ENCODE measurements at regions not wholly inside any gene's neighbourhood (a gene's known extent, or its start where the extent isn't known, plus 50 kb on each side); places are given as distances from the start of the nearest gene placed in this dataset.

DNA sequence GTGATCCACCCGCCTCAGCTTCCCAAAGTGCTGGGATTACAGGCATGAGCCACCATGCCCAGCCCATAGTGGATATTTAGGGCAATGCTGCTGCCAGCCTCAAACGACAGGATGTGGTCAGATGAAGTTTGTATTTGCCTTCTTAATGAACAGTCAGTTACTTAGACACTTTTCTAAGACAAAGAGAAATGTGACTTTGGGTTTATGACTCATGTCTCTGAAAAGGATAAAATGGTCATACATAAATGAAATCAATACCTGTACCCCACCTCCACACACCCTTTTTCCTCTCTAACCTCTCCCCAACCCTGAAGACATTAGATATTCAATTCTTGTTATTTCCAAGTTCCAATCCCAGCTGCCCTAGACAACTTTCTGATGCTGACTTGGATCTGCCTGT, 109.3 kb upstream of the INSIG1 start:
- TF ChIP-seq, protein P1, sequence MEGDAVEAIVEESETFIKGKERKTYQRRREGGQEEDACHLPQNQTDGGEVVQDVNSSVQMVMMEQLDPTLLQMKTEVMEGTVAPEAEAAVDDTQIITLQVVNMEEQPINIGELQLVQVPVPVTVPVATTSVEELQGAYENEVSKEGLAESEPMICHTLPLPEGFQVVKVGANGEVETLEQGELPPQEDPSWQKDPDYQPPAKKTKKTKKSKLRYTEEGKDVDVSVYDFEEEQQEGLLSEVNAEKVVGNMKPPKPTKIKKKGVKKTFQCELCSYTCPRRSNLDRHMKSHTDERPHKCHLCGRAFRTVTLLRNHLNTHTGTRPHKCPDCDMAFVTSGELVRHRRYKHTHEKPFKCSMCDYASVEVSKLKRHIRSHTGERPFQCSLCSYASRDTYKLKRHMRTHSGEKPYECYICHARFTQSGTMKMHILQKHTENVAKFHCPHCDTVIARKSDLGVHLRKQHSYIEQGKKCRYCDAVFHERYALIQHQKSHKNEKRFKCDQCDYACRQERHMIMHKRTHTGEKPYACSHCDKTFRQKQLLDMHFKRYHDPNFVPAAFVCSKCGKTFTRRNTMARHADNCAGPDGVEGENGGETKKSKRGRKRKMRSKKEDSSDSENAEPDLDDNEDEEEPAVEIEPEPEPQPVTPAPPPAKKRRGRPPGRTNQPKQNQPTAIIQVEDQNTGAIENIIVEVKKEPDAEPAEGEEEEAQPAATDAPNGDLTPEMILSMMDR (IDR thresholded peaks at IDR 0.05; ENCODE audit: extremely low read depth, missing control alignments): no peak
- no peak for DNase-seq (ENCODE audit: low spot score)

DNA sequence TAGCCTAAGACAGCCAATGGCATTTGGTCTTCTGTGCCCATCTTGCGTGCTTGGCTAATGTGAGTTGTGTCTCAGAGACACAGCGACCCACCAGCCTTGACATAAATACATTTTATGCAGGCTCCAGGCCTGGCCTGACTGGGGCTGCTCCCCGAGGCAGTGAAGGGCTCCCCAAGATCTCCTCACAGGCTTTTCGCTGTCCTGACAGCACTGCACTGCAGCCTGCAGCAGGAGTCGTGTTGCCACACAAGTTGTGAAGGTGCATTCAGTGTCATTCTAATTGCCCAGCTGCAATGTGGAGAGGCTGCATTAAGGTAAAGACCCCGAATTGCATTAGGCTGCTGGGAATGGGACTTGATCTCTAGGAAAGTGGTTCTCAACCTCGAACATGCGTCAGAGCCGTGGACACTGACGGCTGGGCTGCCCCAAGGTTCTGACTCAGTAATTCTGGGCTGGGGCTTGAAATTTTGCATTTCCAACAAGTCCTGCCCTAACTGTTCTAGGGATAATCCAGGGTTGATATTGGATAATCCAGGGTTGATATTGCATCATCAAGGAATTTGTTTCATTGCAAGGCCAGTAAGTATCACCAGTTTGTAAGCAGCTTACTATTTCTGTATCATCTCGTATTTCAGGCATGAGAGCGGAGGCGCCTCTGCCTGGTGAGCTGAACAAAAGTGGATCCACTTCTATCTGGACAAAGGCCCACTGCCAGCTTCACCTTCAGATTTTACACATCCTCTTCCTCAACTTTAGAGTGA, 108.7 kb upstream of the INSIG1 start:
- DNase-seq (ENCODE audit: low spot score): no peak
- TF ChIP-seq, protein P1 (IDR thresholded peaks at IDR 0.05; ENCODE audit: extremely low read depth, missing control alignments): no peak

DNA sequence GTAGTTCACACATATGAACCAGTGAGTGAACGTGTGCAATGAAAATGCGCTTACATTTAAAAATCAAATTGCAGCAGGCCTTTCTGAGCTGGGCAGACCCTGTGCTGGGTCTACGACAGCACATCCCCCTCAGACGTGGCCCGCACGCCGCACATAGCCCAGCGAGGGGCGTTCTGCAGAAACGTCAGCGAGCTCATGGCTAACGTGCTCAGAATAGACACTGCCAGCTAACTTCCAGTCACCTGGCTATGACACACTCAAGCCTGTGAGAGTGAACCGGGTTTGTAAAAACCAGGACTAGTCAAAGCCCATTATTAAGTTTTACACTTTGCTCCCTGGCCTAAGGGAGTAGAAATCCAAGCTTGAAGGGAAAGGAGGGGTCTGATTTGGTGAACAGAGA, 108.1 kb upstream of the INSIG1 start:
- DNase-seq (ENCODE audit: low spot score): no peak

DNA sequence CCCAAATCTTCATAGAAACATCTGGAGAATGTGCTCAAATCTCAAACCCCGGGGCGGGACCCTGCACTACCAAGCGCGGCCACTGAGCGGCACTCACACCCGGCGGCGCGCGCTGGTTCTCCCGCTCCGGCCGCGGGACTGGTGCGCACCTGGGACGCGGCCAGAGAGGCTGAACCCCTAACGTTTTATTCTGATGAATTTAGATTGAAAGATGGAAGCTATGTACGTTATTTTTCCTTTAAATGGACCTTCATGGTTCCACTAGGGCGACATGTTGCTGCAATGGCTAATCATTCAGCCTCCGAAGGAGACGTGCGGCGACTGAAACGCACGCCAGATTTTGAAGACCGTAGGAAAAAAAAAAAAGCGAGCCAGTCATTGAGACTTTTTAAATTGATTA, 107.0 kb upstream of the INSIG1 start:
- peak; percentile 77 for DNase-seq (ENCODE audit: low spot score)
- TF ChIP-seq, protein P1 (IDR thresholded peaks at IDR 0.05; ENCODE audit: extremely low read depth, missing control alignments): peak; percentile 88

More for the DNA sequence above, 108.1 kb upstream of the INSIG1 start:
- TF ChIP-seq, protein P1 (IDR thresholded peaks at IDR 0.05; ENCODE audit: extremely low read depth, missing control alignments): no peak

DNA sequence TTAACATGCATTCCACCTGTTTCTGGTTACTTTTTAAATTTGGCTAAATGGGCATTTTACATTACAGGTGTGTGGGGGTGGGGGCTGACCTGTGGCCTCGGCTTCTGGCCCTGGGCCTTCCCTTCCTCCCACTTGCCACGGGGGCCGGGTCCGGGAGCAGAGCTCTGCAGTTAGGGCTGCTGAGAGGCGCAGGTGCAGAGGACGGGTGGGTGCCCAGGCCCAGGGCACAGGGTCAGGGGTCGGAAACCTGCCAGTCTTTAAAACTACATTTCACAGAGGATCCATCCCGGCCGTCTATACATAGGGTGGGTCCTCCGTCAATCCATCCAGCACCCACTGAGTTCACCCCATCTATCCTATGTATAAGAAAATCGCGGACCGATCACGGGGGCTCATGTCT, 106.5 kb upstream of the INSIG1 start:
- TF ChIP-seq, protein P1 (IDR thresholded peaks at IDR 0.05; ENCODE audit: extremely low read depth, missing control alignments): no peak
- DNase-seq (ENCODE audit: low spot score): no peak

DNA sequence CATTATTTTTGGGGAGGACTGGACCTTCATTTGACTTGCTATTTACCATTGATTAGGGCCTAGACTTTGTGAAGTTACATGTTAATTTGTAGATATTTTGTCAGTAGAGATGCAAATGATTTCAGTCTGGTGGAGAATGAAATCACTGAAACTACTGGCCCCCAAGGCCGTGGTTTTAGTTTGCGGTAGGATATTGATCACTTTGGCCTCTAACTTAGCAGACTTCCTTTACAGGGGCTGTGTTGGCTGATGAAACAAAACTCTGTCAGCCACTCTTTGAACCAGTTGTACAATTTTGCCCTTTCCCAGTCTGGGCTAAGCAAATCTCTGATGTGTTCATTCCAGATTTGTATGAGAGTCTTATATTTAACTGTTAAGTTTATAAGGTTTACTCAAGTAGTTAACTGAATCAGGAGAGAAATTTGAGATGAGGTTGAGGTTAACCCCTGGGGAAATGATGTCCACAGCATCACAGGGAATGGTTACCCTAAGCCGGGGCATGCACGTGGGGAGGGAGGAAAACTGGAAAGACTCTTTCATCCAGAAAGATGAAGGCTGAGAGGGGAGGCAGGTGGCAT, 105.7 kb upstream of the INSIG1 start:
- no peak for DNase-seq (ENCODE audit: low spot score)
- TF ChIP-seq, protein P1 (IDR thresholded peaks at IDR 0.05; ENCODE audit: extremely low read depth, missing control alignments): no peak

DNA sequence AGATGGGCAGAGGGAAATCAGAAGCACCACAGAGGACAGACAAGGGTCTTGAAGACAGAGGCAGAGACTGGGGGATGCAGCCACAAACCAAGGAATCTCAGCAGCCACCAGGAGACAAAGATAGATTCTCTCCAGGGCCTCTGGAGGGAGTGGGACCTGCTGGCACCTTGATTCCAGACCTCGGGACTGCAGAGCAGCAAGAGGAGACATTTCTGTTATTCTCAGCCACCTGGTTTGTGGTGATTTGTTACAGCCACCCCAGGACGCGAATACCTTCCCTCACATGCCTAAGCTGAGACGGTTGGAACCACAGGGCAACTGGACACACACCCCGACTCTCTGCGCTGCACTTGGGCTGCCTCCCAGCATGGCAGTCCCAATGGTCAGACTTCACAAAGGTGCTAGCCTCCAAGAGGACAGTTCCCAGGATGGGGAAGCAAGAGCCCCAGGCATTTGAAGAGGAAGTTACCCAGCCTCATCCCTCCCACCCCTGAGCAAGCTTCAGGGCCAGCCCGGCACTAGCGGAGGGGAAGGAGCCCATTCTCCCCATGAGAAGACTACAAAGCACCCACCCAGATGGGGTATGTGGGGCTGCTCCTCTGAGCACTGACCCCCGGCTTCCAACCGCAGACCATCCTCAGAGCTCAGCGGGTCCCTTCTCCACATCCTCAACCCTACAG, 104.6 kb upstream of the INSIG1 start:
- TF ChIP-seq, protein P1 (IDR thresholded peaks at IDR 0.05; ENCODE audit: extremely low read depth, missing control alignments): no peak
- no peak for DNase-seq (ENCODE audit: low spot score)

All from GM20000 (cell line).